HG03103 (cell line): ENCODE measurements at regions not wholly inside any gene's neighbourhood (a gene's known extent, or its start where the extent isn't known, plus 50 kb on each side); places are given as distances from the start of the nearest gene placed in this dataset.
"Not testable (repeated sequence)": the region's sequence is repeated elsewhere in the genome, so short reads cannot be mapped to it uniquely, and the experiment has no call there.

Source experiments
- ATAC-seq: cut with Tn5 transposase; IDR thresholded peaks from one replicate; pipeline ENCODE4 v1.9.1; 2021; ENCODE audit warnings: low read depth; ENCODE audit not compliant: unreplicated experiment

DNA sequence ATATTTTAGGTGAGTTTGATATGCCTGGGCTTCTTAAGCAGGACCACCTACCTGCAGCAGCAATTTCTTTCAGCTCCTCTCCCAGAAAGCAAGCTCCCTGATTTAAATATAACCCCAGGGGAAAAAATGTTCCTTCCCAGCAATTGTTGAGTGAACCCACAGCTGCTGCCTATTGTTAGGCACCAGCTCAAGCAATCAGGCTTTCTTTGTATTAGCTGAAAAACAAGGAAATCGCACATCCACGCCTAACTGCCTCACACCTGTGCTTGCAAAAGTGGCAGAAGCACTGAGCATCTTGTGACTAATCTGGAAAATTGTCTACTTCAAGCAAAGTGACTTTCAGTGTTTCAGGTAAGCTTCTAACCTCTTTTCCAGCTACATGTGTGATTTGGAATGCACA is 432.2 kb downstream of the SMARCA1 start:
- ATAC-seq = no peak

DNA sequence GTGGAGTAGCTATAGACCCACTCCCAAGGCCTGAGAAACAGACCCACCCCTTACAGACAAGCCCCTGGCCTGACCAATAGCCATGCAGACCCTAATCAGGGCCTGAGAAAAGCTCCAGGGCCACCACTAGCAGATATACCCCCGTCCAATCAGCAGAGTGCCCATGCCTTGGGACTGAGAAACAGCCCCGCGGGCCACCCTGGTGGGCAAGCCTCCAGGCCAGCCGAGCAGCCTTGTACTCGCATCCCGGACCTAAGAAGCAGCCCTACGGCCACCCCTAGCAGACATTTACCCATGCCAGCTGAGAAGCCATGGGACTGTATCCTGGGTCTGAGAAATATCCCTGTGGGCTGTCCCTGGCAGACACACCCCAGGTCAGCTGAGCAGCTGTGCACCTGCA is 436.5 kb downstream of the SMARCA1 start:
- ATAC-seq = no peak

DNA sequence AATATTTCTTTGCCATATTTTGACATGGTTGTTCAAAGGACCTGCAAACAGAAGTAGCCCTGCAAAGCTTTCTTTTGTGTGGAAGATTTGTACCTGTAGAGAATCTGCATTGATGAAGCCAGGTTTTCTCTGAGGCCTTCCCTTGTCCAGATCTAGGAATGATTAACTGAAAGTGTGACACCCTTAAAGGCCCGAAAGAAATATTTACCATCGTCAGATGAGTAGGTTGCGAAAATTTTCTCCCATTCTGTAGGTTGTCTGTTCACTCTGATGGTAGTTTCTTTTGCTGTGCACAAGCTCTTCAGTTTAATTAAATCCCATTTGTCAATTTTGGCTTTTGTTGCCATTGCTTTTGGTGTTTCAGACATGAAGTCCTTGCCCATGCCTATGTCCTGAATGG is 439.0 kb downstream of the SMARCA1 start:
- ATAC-seq = not testable (repeated sequence)

DNA sequence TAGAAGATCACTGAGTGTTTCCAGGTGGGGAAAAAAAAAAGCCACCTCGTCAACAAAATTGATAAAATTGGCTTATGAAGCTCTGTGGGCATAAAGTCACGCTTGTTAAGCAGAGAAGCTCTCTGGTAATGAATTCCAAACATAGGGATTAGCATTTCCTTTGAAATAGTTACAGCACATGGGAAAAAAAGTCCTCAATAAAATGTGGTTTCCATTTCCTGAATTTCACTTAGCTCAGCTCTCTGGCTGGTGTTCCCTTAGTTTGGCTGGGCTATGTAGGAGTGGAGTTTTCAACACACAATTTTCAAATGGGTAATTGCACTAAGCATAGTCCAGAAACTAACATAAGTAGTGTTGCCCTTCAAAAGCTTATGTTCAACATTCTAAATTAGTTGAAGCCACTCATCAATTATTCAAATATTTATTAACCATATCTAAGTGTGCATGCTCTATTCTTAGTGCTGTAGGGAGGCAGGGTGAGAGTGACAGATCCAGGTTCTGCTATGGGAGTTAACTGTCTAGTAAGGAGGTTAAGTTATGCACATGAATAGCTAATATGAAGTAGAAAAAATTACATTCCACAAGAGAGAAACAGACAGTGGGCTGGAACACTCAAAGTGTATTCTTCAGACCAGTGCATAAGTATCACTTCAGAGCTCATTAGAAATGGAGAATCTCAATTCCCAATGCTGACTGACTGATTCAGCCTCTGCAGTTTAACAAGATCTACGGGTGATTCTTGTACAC is 445.7 kb downstream of the SMARCA1 start:
- ATAC-seq = no peak

DNA sequence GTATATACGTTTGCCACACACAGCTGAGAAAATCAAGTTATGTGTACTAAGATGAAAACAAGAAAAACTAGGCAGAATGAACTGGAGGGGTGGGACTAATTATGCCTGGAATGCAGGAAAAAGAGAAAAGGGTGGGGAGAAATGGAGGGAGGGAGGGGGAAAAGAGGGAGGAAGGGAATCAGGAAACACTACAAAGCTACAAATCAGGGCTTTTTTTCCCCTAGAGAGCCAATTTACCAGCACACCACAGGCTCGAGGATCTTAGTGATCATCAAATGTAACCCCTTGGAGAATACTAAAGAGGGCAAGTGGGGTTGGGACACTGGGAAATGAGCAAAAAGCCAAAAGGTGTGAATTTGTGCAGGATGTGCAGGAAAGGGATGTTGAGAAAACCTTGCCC is 451.9 kb downstream of the SMARCA1 start:
- no peak for ATAC-seq

DNA sequence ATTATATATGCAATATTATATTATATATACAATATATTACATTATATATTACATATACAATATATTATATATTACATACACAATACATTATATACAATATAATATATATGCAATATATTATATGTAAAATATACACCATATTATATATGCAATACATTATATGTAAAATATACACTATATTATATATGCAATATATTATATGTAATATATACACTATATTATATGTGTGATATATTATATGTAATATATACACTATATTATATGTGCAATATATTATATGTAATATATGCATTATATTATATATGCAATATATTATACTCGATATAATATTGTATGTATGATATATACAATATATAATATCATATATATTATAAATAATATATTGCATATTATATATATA is 457.4 kb downstream of the SMARCA1 start:
- ATAC-seq = no peak

DNA sequence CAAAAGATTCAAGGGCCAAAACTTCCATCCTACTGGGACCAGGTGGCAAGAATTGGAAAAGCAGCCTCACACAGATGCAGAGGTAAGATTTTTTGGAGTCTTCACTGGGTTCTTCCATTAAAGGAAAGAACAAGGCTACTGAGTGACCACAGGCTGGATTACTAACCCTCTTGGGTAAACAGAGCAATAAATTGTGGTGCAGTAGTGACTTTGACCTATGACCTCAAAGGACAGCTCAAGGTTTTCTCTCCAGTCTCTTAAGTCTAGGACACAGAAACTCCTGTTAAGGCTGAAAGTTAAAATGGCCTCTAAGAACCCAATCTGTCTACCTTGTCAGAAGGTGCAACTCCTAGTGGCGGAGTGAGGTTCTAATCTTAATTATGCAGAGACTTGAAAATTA is 464.9 kb downstream of the SMARCA1 start:
- no peak for ATAC-seq

DNA sequence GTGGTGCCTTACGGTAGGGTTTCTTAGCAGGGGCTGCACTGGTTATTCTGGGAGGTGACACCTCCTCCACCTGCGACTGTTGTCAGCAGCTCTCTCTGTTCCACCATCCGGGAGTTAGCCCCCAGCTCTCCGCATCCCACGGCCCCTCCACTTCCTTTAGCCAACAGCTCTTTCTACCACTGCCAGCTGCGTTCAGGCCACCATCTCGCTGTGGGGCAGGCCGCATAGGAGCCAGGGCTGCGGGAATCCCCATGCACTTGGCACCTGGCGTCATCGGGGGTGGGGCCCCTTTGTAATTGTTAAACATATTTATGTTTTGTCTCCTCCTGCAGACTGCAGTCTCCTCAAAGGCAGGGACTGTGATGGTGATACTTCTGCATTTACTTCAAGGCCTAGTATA is 480.2 kb downstream of the SMARCA1 start:
- no peak for ATAC-seq

DNA sequence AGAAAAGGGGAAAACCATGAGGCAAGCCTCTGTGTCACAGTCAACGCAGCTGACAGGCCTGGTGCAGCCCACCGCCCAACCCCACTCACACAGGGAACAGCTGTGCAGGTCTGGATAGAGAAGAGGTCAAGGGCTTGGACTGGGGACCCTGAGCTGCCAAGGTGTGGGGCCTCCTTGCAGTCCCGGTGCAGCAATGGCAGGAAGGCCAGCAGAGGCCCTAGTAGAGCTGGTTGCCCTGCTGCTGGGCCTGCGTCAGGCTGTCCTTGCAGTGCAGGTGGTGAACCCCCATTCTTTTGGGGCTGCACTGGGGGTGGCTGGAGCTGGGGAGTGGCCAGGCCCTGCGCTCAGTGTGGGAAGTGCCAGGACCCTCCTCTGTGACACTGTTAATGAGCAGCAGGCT is 482.0 kb downstream of the SMARCA1 start:
- ATAC-seq = no peak

DNA sequence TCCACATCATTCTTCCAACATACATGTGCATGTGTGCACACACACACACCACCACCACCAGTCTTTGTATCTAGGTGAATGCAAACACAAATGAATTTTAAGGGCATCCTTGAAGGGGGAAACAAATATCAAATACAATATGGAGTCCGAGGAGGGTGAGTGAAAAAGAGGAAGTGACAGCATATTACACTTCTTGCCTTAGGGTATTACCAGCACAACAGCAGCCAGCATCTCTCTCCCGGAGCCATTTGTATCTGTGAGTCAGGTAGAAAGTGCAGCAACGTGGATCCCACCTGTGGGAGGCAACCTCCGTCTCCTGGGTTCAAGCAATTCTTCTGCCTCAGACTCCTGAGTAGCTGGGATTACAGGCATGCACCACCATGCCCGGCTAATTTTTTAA is 483.2 kb downstream of the SMARCA1 start:
- ATAC-seq = no peak

DNA sequence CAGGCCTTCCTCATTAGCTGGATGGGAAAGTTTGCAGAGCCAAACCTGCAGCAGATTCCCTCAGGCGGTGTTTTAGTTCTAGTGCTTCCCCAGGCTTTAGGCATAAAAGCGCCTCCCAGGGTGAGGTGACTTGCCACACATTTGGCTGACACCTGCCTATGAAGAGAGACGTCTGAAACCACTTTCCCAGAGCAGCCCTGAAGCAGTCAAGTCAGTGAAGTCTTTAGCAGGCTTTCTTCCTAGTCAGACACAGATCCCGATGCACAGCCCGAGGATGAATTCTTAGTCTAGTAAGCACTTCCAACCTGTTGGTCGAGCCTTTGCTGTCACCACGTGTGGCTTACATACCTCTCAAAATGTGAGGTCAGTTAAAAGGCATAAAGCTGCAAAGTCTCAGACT is 484.1 kb downstream of the SMARCA1 start:
- no peak for ATAC-seq

DNA sequence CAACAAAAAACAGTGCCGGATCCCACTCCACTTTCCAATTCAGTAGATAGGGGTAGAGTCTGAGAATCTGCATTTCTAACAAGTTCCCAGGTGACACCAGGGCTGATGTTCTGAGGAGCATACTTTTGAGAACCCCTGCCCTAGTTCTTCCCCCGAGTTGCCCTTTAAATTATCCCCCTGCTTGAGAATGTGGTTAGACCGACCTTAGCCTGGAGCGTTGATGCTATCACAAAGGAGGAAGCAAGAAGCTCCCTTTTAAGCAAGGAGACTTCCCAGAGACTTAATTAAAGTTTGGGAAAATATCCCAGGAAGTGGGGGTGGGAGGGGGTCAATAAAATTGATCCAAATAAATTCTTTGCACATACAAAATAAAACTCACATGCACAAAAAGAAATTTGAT is 485.9 kb downstream of the SMARCA1 start:
- no peak for ATAC-seq

DNA sequence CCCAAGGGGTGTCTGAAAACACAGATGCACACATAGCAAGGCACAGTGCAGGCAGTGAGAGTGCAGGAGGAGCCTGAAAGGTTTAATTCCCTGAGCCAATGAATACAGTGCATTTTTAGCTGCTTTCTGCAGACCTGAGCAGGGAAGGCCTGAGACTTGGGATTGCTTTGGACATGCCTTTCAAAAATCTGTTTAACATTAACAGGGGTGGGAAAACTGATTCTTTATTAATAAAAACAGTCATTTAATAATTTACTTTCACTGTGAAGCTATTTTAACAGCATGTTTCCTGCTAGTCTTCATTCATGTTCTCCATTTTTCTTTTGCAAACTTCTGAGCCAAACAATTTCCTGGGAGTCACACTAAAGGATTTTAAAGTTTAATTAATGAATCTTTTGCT is 488.1 kb downstream of the SMARCA1 start:
- ATAC-seq = no peak

DNA sequence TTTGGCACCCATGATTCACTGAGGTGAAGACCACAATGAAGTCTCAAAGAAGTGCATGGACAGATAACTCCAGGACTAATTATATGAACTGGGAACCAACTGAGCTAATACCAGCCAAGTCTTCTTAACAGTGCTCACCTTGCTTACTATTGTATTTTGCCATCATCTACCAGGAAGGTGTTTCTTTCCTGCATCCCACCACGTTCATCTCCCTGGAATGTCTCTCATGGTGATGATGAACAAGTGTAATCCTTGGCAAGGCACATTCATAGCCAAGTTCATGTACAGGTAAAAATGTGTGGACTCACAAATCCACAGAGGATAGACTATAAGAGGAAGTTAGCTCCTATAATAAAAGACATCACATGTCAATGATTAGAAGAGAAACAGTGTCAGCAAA is 489.1 kb downstream of the SMARCA1 start:
- ATAC-seq = no peak

DNA sequence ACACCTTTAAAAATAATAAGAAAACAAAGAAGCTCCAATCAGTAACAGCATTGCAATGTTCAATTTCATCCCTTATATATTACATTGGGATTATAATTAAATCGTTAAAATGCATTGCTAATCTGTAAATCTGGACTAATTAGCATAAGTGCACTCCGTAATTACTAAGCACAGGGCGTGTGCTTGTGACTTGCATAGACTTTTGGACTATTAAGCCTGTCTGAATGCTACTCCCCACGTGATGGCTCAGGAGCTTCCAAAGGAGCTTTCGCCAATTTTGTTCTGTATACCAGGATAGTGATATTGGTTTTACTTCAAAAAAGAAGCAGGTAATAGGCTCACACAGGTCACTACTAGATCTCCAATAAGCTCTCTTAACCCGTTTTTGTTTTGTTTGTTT is 497.1 kb downstream of the SMARCA1 start:
- ATAC-seq = no peak

DNA sequence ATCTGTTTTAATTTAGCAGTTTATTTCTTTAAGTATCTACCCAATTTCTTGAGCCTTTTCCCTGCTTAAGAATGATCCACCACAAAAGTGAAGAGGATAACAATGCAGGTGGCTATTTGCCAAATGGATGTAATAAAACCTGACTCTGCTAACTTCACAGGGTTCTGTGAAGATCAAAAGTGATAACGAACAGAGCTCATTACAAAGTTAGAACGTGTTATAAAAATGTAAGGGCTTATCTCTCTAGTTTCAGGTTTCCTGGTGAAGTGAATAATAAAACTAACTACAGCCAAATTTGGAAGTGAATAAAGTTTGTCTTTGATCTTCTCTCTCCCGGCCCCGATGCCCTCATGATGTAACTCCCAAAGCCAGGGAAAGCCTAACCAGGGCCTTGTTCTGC is 497.9 kb downstream of the SMARCA1 start:
- no peak for ATAC-seq

DNA sequence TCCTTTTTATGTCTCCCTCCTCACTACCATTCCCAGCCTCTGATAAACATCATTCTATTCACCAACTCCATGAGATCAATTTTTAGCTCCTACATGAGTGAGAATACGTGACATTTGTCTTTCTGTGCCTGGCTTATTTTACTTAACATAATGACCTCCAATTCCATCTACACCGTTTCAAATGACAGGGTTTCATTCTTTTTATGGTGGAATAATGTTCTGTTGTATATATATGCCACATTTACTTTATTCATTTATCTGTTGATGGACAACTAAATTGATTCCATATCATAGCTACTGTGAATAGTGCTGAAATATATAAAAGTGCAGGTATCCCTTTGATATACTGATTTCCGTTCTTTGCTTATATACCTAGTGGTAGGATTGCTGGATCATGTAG is 503.9 kb downstream of the SMARCA1 start:
- no peak for ATAC-seq

DNA sequence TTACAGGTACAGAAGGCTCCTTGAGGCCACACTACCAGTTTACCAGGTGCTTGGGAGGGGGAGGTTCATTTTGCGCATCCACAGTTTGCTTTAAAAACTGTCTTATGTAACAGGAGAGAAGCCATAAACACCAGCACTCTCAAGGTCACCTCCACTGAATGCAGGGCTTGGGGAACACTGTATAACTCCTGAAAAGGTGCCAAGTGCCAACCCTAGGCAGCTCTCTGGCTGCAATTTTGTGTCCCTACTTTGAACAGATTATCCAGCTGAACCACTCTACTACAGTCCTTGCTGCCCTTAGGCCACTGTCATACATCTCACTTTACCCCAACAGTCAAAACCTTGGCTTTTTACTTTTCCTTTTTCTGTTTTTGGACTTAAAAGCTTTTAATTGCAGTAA is 507.9 kb downstream of the SMARCA1 start:
- ATAC-seq = no peak

DNA sequence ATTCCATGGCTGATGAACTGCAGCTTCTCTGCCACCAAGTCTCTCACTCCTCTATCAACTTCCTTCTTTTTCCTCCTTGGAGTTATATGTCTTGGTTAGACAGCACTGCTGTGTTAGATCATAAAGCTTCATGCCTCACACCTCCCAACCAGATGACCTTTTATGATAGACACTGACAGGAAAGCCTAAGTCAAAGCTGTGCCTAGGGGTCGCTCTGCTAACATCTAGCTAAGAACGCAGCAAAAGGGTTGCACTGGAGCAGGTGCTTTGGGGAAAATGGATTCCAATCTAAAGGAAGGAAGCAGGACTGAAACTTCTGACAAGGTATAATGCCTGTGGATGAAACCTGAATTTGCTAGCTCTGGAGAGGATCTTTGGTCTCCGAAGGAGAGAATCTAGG is 509.7 kb downstream of the SMARCA1 start:
- no peak for ATAC-seq

DNA sequence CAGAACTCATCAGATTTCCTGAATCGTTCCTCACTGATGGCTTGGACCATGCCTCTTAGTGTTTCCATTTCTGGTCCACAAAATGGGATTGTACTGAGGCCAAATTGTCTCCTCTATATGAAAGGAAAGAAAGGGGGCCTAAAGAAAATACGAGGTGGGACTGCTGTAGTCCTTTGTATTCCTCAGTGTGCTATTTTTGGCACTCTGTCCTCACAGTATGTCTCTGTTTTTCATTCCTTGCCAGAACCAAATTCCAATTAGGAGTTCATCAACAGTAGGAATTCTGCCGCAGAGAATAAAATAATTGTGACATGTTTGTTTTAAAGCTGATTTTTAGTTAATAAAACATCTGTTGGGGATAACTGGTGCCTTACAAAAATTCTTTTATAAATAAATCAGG is 515.7 kb downstream of the SMARCA1 start:
- ATAC-seq = no peak

DNA sequence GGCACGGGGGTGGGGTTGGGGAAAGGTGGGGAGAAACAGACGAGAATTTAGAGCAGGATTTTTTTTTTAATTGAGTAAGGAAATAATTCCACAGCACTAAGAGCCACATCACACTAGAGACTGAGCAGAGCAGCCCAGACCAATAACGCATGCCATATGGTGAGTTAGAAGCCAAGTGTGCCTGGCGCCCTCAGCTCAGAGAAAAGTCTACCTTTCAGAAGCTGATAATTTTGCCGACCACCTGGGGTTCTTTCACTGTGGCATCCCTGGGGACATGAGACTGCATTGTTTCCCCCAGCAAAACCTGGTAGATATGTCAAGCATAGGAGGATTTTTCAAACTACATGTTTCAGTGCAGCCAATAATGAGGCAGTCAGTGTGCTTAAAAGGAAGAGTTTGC is 516.8 kb downstream of the SMARCA1 start:
- ATAC-seq = no peak

DNA sequence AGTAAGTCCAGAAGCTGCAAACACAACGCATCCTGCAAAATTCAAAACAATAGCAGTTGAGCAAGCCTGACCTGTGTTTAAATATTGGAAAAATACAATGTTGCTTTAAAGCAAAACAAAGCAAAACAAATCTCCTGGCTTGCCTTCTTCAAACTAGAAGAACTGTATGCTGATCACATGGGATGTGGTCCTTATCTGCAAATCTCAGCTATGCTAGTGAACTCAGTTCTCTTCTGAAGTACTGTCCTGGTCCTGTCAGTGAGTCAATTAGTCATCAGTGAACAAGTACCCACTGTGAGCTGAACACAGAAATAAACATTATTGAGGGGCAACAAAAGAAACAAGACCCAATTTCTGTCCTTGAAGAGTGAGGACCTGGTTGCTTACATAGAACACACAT is 522.5 kb downstream of the SMARCA1 start:
- no peak for ATAC-seq

DNA sequence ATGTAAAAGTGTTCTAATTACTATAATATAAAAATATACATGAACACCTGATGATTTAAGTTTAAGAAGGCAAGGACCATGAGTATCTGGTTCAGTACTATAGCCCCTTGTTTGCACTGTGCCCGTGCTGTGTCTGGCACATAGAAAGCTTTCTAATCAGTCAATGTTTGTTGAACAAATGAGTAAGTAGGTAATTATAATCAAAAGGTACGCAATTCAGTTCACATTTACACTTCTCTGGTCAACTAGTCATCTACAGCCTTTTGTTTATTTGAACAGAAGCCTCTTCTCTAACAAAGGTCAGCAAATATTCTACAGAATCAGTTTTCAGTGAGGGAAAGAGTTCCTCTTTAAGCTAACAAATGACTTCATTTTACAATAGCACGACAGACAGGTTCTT is 523.3 kb downstream of the SMARCA1 start:
- no peak for ATAC-seq
